ENCODE measurements at regions not wholly inside any gene's neighbourhood (a gene's known extent, or its start where the extent isn't known, plus 50 kb on each side); places are given as distances from the start of the nearest gene placed in this dataset.

DNA sequence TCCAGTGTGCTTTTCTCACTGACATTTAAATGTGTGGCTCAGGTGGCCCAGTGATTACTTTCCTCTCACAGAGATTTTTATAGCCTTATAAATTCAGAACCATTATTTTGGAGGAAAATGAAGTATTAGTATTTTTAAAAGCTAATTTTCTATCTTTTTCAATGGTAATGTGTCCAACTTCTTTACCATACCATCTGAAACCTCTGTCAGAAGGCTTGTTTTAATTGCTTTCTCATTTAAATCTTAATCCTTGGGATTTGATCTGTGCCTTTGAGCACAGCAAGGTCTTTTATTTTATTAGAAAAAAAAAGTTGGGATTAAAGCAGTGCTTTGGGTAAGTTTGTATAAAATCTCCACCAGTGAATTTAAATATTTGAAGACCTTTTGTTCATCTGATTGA is 452.3 kb upstream of the RAG2 start:
- no TSS peak for BruUV-seq (replicated peaks)
- Histone ChIP-seq H3K4me2 (ENCODE audit: control insufficient read depth, insufficient read depth) (no peak overlapping the region), H2AFZ (ENCODE audit: control insufficient read depth, low read depth, low read length) (no peak overlapping the region), H3K79me2 (ENCODE audit: control insufficient read depth, insufficient read depth, low read length) (no peaks in the 10 kb centered on the region), H4K20me1 (ENCODE audit: control insufficient read depth, insufficient read depth) (no peaks in the 10 kb centered on the region), H3K9ac (ENCODE audit: control insufficient read depth, insufficient read depth, low read length) (no peak overlapping the region), H3K27me3 (replicated peaks in 1 of 2; ENCODE audit: control insufficient read depth in 2 of 2, insufficient read depth in 2 of 2, low read length in 1 of 2) (no peaks in the 10 kb centered on the region), H3K4me3 (no peak overlapping the region), H3K36me3 (ENCODE audit: control insufficient read depth in 2 of 2, insufficient read depth in 2 of 2, low read length in 1 of 2) (no peaks in the 10 kb centered on the region), H3K27ac (ENCODE audit: control insufficient read depth, insufficient read depth) (no peak overlapping the region), H3K4me1 (ENCODE audit: control insufficient read depth, insufficient read depth, low read length) (no peaks in the 10 kb centered on the region), H3K9me3 (replicated peaks; ENCODE audit: control insufficient read depth, insufficient read depth, low read length) (no peaks in the 10 kb centered on the region)
- FAIRE-seq (no peak), DNase-seq (ENCODE audit: low read depth, low spot score) (no peak), ATAC-seq (no peak)
- ChIA-PET CTCF (no interaction called here), SMC1A (ENCODE audit: uncharacterized antibody, unreplicated experiment) (no interaction called here), POLR2A (no interaction called here), RAD21 (ENCODE audit: unreplicated experiment) (no interaction called here)
- intact Hi-C loops (cut with micrococcal nuclease; ENCODE audit: unreplicated experiment) (no loop called here), in situ Hi-C loops (cut with MboI) (no loop called here)
- TF ChIP-seq MTA2 (IDR thresholded peaks at IDR 0.05; ENCODE audit: low read depth) (no peak), NFXL1 (IDR thresholded peaks at IDR 0.05; ENCODE audit: borderline replicate concordance) (no peak), MYC (IDR thresholded peaks at IDR 0.05; ENCODE audit: insufficient read depth, insufficient read length, insufficient replicate concordance, low read length, severe bottlenecking) (no peak)
- TF ChIP-seq, protein P1, sequence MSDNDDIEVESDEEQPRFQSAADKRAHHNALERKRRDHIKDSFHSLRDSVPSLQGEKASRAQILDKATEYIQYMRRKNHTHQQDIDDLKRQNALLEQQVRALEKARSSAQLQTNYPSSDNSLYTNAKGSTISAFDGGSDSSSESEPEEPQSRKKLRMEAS (IDR thresholded peaks at IDR 0.05; ENCODE audit: low read depth, low read length): no peak
- TF ChIP-seq, protein P2, sequence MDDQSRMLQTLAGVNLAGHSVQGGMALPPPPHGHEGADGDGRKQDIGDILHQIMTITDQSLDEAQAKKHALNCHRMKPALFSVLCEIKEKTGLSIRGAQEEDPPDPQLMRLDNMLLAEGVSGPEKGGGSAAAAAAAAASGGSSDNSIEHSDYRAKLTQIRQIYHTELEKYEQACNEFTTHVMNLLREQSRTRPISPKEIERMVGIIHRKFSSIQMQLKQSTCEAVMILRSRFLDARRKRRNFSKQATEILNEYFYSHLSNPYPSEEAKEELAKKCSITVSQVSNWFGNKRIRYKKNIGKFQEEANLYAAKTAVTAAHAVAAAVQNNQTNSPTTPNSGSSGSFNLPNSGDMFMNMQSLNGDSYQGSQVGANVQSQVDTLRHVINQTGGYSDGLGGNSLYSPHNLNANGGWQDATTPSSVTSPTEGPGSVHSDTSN (IDR thresholded peaks at IDR 0.05; ENCODE audit: insufficient replicate concordance, low read depth, low read length): no peak

DNA sequence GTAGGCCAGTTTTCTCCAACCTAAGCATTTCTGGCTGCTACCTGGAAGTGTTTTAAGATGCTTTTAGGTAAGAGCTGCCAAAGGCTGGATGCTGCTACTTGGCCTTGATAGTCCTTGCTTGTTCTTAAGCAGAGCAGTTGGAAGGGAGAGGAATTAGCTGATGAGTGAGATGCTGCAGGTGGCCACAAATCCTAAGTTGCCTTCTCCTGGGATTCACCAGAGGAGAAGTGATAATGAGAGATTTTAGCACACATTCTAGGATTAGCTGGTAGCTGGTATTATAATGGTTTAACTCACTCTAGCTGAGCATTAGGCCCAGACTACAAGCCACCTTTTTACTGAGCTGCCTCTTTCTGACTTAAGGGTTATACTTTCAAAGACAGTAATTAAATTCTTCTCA is 442.9 kb upstream of the RAG2 start:
- intact Hi-C loops (cut with micrococcal nuclease; ENCODE audit: unreplicated experiment): no loop called here
- ATAC-seq (no peak), DNase-seq (ENCODE audit: low read depth, low spot score) (no peak), FAIRE-seq (no peak)
- BruUV-seq (replicated peaks): no TSS peak
- Histone ChIP-seq H3K79me2 (ENCODE audit: control insufficient read depth, insufficient read depth, low read length) (no peaks in the 10 kb centered on the region), H3K27ac (ENCODE audit: control insufficient read depth, insufficient read depth) (no peak overlapping the region), H3K4me2 (ENCODE audit: control insufficient read depth, insufficient read depth) (no peak overlapping the region), H3K4me3 (no peak overlapping the region), H2AFZ (ENCODE audit: control insufficient read depth, low read depth, low read length) (no peak overlapping the region), H3K9ac (ENCODE audit: control insufficient read depth, insufficient read depth, low read length) (no peak overlapping the region), H3K4me1 (ENCODE audit: control insufficient read depth, insufficient read depth, low read length) (no peaks in the 10 kb centered on the region), H3K9me3 (replicated peaks; ENCODE audit: control insufficient read depth, insufficient read depth, low read length) (no peaks in the 10 kb centered on the region), H4K20me1 (ENCODE audit: control insufficient read depth, insufficient read depth) (no peaks in the 10 kb centered on the region), H3K27me3 (replicated peaks in 1 of 2; ENCODE audit: control insufficient read depth in 2 of 2, insufficient read depth in 2 of 2, low read length in 1 of 2) (no peaks in the 10 kb centered on the region), H3K36me3 (ENCODE audit: control insufficient read depth in 2 of 2, insufficient read depth in 2 of 2, low read length in 1 of 2) (no peaks in the 10 kb centered on the region)
- in situ Hi-C loops (cut with MboI): no loop called here
- RAD21 ChIA-PET (ENCODE audit: unreplicated experiment): no interaction called here
- SMC1A ChIA-PET (ENCODE audit: uncharacterized antibody, unreplicated experiment): no interaction called here
- CTCF ChIA-PET: no interaction called here
- POLR2A ChIA-PET: no interaction called here
- no peak for TF ChIP-seq CHD2 (IDR thresholded peaks at IDR 0.05; ENCODE audit: borderline replicate concordance, low read depth, low read length)
- TF ChIP-seq, protein P3, sequence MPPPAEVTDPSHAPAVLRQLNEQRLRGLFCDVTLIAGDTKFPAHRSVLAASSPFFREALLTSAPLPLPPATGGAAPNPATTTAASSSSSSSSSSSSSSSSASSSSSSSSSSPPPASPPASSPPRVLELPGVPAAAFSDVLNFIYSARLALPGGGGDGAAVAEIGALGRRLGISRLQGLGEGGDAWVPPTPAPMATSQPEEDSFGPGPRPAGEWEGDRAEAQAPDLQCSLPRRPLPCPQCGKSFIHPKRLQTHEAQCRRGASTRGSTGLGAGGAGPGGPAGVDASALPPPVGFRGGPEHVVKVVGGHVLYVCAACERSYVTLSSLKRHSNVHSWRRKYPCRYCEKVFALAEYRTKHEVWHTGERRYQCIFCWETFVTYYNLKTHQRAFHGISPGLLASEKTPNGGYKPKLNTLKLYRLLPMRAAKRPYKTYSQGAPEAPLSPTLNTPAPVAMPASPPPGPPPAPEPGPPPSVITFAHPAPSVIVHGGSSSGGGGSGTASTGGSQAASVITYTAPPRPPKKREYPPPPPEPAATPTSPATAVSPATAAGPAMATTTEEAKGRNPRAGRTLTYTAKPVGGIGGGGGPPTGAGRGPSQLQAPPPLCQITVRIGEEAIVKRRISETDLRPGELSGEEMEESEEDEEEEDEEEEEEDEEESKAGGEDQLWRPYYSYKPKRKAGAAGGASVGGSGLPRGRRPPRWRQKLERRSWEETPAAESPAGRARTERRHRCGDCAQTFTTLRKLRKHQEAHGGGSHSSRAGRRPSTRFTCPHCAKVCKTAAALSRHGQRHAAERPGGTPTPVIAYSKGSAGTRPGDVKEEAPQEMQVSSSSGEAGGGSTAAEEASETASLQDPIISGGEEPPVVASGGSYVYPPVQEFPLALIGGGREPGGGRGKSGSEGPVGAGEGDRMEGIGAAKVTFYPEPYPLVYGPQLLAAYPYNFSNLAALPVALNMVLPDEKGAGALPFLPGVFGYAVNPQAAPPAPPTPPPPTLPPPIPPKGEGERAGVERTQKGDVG (CRISPR knock-in tag; IDR thresholded peaks at IDR 0.05): no peak
- no peak for TF ChIP-seq RFX5 (IDR thresholded peaks at IDR 0.05; ENCODE audit: low read depth, low read length)
- TF ChIP-seq, protein P4, sequence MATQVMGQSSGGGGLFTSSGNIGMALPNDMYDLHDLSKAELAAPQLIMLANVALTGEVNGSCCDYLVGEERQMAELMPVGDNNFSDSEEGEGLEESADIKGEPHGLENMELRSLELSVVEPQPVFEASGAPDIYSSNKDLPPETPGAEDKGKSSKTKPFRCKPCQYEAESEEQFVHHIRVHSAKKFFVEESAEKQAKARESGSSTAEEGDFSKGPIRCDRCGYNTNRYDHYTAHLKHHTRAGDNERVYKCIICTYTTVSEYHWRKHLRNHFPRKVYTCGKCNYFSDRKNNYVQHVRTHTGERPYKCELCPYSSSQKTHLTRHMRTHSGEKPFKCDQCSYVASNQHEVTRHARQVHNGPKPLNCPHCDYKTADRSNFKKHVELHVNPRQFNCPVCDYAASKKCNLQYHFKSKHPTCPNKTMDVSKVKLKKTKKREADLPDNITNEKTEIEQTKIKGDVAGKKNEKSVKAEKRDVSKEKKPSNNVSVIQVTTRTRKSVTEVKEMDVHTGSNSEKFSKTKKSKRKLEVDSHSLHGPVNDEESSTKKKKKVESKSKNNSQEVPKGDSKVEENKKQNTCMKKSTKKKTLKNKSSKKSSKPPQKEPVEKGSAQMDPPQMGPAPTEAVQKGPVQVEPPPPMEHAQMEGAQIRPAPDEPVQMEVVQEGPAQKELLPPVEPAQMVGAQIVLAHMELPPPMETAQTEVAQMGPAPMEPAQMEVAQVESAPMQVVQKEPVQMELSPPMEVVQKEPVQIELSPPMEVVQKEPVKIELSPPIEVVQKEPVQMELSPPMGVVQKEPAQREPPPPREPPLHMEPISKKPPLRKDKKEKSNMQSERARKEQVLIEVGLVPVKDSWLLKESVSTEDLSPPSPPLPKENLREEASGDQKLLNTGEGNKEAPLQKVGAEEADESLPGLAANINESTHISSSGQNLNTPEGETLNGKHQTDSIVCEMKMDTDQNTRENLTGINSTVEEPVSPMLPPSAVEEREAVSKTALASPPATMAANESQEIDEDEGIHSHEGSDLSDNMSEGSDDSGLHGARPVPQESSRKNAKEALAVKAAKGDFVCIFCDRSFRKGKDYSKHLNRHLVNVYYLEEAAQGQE (IDR thresholded peaks at IDR 0.05; ENCODE audit: low read depth, low read length): no peak
- TF ChIP-seq EP300 (IDR thresholded peaks at IDR 0.05; ENCODE audit: borderline replicate concordance in 1 of 2, control insufficient read depth in 1 of 2, low read depth in 2 of 2, low read length in 2 of 2): no peak

Data from GM12878 (cell line).